ENCODE measurements at regions not wholly inside any gene's neighbourhood (a gene's known extent, or its start where the extent isn't known, plus 50 kb on each side); places are given as distances from the start of the nearest gene placed in this dataset.
"Not testable (repeated sequence)": the region's sequence is repeated elsewhere in the genome, so short reads cannot be mapped to it uniquely, and the experiment has no call there.

- Mint-ChIP-seq H3K27me3 (peaks cover 18 to 25% of the 10 kb centered on the region in 2 donors), H3K4me1 (ENCODE audit: low read depth in 2 of 2) (no peaks in the 10 kb centered on the region), H3K4me3 (no peak overlapping the region), H3K36me3 (ENCODE audit: insufficient read depth) (no peaks in the 10 kb centered on the region), H3K9me3 (no peaks in the 10 kb centered on the region), H3K27ac (no peak overlapping the region)
- DNase-seq: no peak
- no peak for ATAC-seq (replicated peaks)
Observed at GRCh38 chr2:182593394-182593975, 122.6 kb upstream of the DNAJC10 start.

GRCh38 chr2:182594286-182594685, 121.8 kb upstream of the DNAJC10 start:
- Mint-ChIP-seq H3K4me3 (no peak overlapping the region), H3K27ac (no peak overlapping the region), H3K4me1 (ENCODE audit: low read depth in 2 of 2) (no peaks in the 10 kb centered on the region), H3K36me3 (ENCODE audit: insufficient read depth) (no peaks in the 10 kb centered on the region), H3K27me3 (peaks cover 25 to 28% of the 10 kb centered on the region in 2 donors), H3K9me3 (no peaks in the 10 kb centered on the region)
- ATAC-seq (replicated peaks): no peak
- DNase-seq: no peak

- Mint-ChIP-seq H3K4me1 (ENCODE audit: low read depth in 2 of 2) (no peaks in the 10 kb centered on the region), H3K27ac (no peak overlapping the region), H3K27me3 (peaks cover 25 to 28% of the 10 kb centered on the region in 2 donors), H3K4me3 (no peak overlapping the region), H3K36me3 (ENCODE audit: insufficient read depth) (no peaks in the 10 kb centered on the region), H3K9me3 (no peaks in the 10 kb centered on the region)
- ATAC-seq (replicated peaks) (no peak), DNase-seq (no peak)
Observed at GRCh38 chr2:182595650-182596049, 120.4 kb upstream of the DNAJC10 start.

- H3K27me3 Mint-ChIP-seq: peaks cover 24 to 25% of the 10 kb centered on the region in 2 donors
- ATAC-seq (replicated peaks) (no peak), DNase-seq (no peak)
- no peaks in the 10 kb centered on the region for H3K36me3 Mint-ChIP-seq (ENCODE audit: insufficient read depth)
- no peak overlapping the region for H3K27ac Mint-ChIP-seq
- H3K9me3 Mint-ChIP-seq: no peaks in the 10 kb centered on the region
- H3K4me1 Mint-ChIP-seq (ENCODE audit: low read depth in 2 of 2): no peaks in the 10 kb centered on the region
- no peak overlapping the region for H3K4me3 Mint-ChIP-seq
Observed at GRCh38 chr2:182597570-182598295, 118.3 kb upstream of the DNAJC10 start.

DNA sequence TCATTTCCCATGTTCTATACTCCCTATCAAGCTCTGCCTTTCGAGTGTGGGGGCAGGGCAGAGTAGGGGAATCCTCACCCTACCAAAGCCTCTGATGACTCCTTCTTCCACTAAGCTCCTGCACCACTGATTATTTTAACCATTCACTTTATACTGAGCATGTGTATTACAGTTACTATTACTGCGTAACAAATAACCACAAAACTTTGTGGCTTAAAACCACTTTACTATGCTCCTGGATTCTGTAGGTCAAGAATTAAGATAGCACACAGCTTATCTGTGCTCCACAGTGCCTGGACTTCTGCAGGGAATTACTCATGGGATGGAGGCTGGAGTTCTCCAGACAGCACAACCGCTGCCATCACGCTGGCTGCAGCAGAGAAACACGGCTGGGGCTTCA, 117.4 kb upstream of the DNAJC10 start:
- H3K9me3 Mint-ChIP-seq: no peaks in the 10 kb centered on the region
- DNase-seq (no peak), ATAC-seq (replicated peaks) (no peak)
- H3K4me3 Mint-ChIP-seq: no peak overlapping the region
- no peaks in the 10 kb centered on the region for H3K36me3 Mint-ChIP-seq (ENCODE audit: insufficient read depth)
- peaks cover 18 to 25% of the 10 kb centered on the region in 2 donors for H3K27me3 Mint-ChIP-seq
- H3K4me1 Mint-ChIP-seq (ENCODE audit: low read depth in 2 of 2): no peaks in the 10 kb centered on the region
- H3K27ac Mint-ChIP-seq: no peak overlapping the region

DNA sequence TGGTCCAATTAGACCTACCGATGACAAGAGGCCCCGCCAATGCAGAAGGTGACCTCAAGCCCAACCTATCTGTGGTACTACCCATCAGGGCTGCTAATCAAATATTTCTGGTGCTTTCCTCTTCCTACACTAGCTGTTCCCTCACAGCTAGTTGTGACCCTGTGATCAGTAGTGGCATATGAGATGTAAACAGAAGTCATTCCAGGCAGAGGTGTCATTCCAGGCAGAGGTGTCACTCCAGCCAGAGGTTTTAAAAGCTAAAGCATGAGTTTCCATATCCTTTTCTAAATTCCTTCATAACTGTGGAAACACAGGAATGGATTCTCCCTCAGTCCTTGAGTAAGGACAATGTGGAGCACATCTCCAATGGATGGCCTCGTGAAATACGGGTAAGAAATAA, 110.9 kb upstream of the DNAJC10 start:
- no peaks in the 10 kb centered on the region for H3K27me3 Mint-ChIP-seq
- ATAC-seq (replicated peaks) (no peak), DNase-seq (no peak)
- H3K4me3 Mint-ChIP-seq: no peak overlapping the region
- no peaks in the 10 kb centered on the region for H3K36me3 Mint-ChIP-seq (ENCODE audit: insufficient read depth)
- no peaks in the 10 kb centered on the region for H3K4me1 Mint-ChIP-seq (ENCODE audit: low read depth in 2 of 2)
- H3K27ac Mint-ChIP-seq: no peak overlapping the region
- H3K9me3 Mint-ChIP-seq: no peaks in the 10 kb centered on the region

GRCh38 chr2:182606728-182607681, 109.1 kb upstream of the DNAJC10 start:
- Mint-ChIP-seq H3K4me1 (ENCODE audit: low read depth in 2 of 2) (no peaks in the 10 kb centered on the region), H3K27me3 (no peaks in the 10 kb centered on the region), H3K4me3 (no peak overlapping the region), H3K27ac (no peak overlapping the region), H3K9me3 (no peaks in the 10 kb centered on the region), H3K36me3 (ENCODE audit: insufficient read depth) (no peaks in the 10 kb centered on the region)
- ATAC-seq (replicated peaks) (no peak), DNase-seq (no peak)

DNA sequence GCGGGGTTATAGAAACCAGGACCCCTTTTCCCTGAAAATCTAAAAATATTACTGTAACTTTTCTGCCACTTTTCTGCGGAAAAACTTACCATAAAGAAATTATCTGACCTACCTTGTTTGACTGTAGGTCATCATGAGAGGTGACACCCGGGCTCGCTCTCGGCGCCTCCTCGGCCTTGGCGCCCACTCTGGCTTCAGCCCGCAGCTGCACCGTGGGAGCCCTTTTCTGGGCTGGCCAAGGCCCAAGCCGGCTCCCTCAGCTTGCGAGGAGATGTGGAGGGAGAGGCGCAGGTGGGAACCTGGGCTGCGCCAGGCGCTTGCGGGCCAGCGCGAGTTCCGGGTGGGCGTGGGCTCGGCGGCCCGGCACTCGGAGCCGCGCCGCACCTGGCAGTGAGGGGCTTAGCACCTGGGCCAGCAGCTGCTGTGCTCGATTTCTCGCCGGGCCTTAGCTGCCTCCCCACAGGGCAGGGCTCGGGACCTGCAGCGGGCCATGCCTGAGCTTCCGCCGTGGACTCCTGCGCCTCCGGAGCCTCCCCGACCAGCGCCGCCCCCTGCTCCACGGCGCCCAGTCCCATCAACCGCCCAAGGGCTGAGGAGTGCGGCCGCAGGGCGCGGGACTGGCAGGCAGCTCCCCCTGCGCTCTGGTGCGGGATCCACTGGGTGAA, 107.7 kb upstream of the DNAJC10 start:
- Mint-ChIP-seq H3K36me3 (ENCODE audit: insufficient read depth) (no peaks in the 10 kb centered on the region), H3K9me3 (no peaks in the 10 kb centered on the region), H3K4me3 (no peak overlapping the region), H3K27me3 (no peaks in the 10 kb centered on the region), H3K4me1 (ENCODE audit: low read depth in 2 of 2) (no peaks in the 10 kb centered on the region), H3K27ac (no peak overlapping the region)
- ATAC-seq (replicated peaks) (no peak), DNase-seq (no peak)

GRCh38 chr2:182609005-182609404, 107.1 kb upstream of the DNAJC10 start:
- not testable (repeated sequence) for ATAC-seq (replicated peaks); H3K36me3 Mint-ChIP-seq (ENCODE audit: insufficient read depth); H3K4me1 Mint-ChIP-seq (ENCODE audit: low read depth in 2 of 2); H3K4me3 Mint-ChIP-seq; H3K27me3 Mint-ChIP-seq; H3K9me3 Mint-ChIP-seq; H3K27ac Mint-ChIP-seq; DNase-seq

DNA sequence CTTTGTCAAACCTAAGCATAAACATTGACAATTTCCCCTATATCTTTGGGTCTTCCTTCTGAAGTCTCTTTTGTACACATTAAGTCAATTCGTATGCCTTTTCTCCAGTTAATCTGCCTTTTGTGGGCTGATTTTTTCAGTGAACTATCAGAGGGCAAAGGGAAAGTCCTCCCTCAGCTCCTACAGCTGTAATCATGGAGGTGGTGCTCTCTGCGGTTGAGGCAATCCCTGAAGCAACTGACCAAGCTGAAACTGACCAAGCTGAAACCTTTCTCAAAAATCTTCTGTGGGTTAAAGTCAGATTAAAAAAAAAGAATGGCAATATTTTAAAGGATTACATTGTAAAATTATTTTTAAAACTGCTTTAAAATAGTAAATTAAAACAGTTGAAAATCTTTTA, 105.8 kb upstream of the DNAJC10 start:
- Mint-ChIP-seq H3K27me3 (no peaks in the 10 kb centered on the region), H3K36me3 (ENCODE audit: insufficient read depth) (no peaks in the 10 kb centered on the region), H3K27ac (no peak overlapping the region), H3K4me3 (no peak overlapping the region), H3K4me1 (ENCODE audit: low read depth in 2 of 2) (no peaks in the 10 kb centered on the region), H3K9me3 (no peaks in the 10 kb centered on the region)
- DNase-seq (no peak), ATAC-seq (replicated peaks) (no peak)

DNA sequence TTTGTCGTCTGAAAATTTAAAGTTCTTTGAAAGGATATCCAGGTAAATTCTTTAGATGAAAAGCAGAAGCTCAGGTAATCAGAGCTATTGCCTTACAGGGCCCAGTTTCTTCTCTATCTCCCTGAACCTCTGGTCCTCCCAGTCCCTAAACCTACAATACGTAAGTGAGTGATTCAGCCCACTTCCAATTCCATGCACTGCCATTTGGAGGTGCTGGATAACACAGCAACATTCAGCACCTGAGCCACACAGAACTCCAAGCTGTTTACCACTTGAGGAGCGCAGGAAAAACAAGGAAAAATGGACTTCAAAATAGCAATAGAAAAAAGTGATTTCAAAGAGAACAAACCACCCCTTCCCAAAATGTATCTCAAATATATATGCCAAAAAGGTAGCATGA, 105.0 kb upstream of the DNAJC10 start:
- H3K4me1 Mint-ChIP-seq (ENCODE audit: low read depth in 2 of 2): no peaks in the 10 kb centered on the region
- DNase-seq: no peak
- no peaks in the 10 kb centered on the region for H3K27me3 Mint-ChIP-seq
- no peak overlapping the region for H3K4me3 Mint-ChIP-seq
- no peak for ATAC-seq (replicated peaks)
- no peak overlapping the region for H3K27ac Mint-ChIP-seq
- H3K9me3 Mint-ChIP-seq: no peaks in the 10 kb centered on the region
- no peaks in the 10 kb centered on the region for H3K36me3 Mint-ChIP-seq (ENCODE audit: insufficient read depth)

- Mint-ChIP-seq H3K27ac (no peak overlapping the region), H3K4me1 (ENCODE audit: low read depth in 2 of 2) (no peaks in the 10 kb centered on the region), H3K9me3 (no peaks in the 10 kb centered on the region), H3K36me3 (ENCODE audit: insufficient read depth) (no peaks in the 10 kb centered on the region), H3K4me3 (no peak overlapping the region), H3K27me3 (peaks cover 0 to 7% of the 10 kb centered on the region in 2 donors)
- ATAC-seq (replicated peaks) (no peak), DNase-seq (no peak)
Observed at GRCh38 chr2:182615036-182615435, 101.0 kb upstream of the DNAJC10 start.
